ENCODE measurements at regions not wholly inside any gene's neighbourhood (a gene's known extent, or its start where the extent isn't known, plus 50 kb on each side); places are given as distances from the start of the nearest gene placed in this dataset.
"Not testable (repeated sequence)": the region's sequence is repeated elsewhere in the genome, so short reads cannot be mapped to it uniquely, and the experiment has no call there.

GRCh38 chr22:47328550-47329243 lies 566.2 kb downstream of the TBC1D22A start:
- DNase-seq = peak; percentile 56

GRCh38 chr22:47327241-47327640 lies 564.8 kb downstream of the TBC1D22A start:
- DNase-seq = no peak

GRCh38 chr22:47325249-47325648 lies 562.8 kb downstream of the TBC1D22A start:
- DNase-seq = no peak

DNA sequence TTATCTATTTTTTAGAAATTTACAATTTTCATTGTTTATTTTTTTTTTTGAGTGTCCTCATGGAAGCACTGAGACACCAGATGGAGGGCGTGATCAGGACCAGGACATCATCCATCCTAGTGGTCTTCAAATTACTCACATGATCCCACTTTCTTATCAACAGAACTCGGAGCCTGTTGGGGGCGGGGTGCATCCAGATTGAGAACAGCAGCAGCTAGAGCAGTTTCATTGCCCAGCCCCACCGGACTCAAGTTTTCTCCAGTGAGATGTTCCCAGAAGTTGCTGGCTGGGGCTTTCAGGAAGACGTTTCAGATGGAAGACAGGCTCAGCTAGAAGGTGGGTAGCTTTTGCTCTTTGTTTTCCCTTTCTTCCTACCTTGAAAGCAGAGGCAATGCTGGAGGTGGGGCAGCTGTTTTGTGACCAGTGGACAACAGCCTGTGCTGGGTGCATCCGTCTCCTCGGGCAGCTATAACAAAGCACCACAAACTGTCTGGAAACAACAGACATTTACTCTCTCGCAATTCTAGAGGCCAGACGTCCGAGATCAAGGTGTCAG lies 562.1 kb downstream of the TBC1D22A start:
- no peak for DNase-seq

DNA sequence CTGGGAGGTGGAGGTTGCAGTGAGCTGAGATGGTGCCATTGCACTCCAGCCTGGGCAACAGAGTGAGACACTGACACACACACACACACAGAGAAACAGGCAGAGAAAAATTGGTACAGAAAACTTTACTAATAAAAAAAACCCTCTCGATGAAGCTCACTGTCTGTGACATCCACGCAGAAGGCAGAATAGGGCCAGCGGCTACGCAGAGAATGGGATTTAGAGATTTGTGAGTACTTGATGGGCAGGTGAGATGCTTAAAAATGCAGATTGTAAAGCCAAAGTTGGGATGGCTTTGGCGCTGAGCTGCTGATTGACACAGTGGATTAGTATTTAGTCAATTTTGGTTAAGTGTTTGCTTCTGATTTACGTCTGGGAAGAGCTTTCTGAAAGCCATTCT lies 561.1 kb downstream of the TBC1D22A start:
- no peak for DNase-seq

DNA sequence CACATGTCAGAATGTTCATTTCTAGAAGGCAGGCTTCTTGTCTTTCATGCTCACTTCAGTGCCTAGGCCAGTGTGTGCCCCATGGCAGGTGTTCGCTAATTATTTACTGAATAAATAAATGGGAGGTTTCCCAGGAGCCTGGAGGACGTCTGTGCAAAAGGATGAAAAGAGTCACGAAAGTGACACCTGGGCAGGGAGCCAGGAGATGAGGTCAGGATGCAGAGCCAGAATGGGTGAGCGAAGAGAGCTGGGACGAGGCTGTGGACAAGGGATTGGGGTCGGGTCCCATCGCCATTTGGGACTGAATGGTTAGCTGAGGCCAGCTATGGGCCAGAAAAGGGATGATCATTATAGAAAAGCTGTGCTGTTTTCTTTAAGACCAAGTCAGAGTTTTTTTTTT lies 560.4 kb downstream of the TBC1D22A start:
- DNase-seq = no peak

- DNase-seq = no peak
Observed at GRCh38 chr22:47320560-47320959, 558.1 kb downstream of the TBC1D22A start.

- no peak for DNase-seq
Observed at GRCh38 chr22:47318041-47318737, 555.7 kb downstream of the TBC1D22A start.

DNA sequence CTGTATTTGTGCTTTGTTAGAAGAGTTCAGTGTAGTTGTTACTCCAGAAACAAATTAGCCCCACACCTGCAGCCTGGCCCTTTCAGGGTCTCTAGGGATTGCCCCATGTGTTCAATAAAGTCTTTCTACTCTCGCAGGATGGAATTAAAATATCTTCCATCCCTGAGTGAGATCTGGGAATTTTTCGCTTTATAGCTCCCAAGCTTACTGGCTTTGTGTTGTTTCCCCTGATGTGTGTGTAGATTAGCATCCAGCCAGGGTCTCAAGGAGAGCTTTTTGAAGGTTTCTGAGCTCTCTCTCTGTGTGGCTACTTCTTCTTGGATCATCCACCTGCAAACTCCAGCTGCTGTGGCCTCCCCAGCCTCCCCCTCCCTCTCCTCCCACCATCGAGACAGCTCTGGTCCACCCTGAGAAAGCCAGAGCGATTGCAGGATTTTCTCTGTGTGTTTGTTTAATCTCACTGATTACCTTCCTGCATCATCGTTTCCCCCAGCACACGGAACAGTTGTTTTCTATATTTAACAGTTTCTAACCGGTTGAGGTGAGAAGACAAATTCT lies 553.5 kb downstream of the TBC1D22A start:
- no peak for DNase-seq

DNA sequence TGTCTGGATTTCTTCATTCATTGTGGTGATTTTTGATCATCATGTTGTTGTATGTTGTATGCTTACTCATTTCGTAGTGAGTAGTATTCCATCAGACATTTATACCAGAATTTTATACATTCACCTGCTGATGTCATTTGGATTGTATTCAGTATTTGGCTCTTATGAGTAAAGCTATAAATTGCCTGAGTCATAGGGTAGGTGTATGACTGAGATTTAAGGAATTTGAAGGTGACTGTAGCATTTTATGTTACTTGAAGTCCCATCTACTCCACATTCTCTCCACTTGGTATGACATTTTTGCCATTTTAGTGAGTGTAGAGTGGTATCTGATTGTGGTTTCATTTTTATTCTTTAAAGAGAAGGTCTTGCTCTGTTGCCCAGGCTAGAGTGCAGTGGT lies 548.2 kb downstream of the TBC1D22A start:
- DNase-seq = no peak

DNA sequence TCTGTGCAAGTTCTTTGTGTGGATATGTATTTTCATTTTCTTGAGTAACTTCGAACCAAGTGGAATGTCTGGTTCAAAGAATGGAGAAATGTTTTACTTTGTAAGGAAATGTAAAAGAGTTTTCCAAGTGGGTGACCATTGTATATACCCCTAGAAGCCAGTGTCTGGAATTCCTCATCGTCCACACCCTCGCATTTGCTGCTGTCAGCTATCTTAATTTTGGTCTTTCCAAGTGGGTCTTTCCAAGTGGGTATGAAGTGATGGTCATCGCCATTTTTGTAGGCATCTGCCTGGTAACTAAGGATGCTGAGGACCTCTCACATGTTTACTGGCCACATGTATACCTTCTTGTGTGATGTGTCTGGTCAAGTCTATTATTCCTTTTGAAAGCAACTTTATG lies 547.5 kb downstream of the TBC1D22A start:
- DNase-seq = no peak

- no peak for DNase-seq
Observed at GRCh38 chr22:47309476-47309875, 547.0 kb downstream of the TBC1D22A start.

GRCh38 chr22:47308886-47309285 lies 546.4 kb downstream of the TBC1D22A start:
- no peak for DNase-seq

DNA sequence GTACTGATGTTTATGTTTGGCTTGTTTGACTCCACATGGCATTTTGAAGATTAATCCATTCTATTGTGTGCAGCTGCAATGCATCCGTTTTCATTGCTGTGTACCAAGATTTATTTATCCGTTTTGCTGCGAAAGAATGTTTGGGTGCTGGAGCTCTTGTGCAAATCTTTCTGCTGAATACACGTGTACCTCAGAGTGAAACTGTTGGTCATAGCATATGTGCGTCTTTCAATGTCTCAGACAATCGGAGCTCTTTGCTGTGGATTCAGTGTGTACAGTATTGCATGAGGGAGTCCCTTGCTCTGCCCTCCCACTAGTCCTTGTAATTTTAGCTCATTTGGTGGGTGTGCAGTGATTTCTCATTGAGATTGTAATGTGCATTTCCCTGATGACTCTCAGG lies 545.4 kb downstream of the TBC1D22A start:
- DNase-seq = no peak

GRCh38 chr22:47307326-47307725 lies 544.9 kb downstream of the TBC1D22A start:
- no peak for DNase-seq

- DNase-seq = no peak
Observed at GRCh38 chr22:47304854-47305253, 542.4 kb downstream of the TBC1D22A start.

GRCh38 chr22:47304191-47304831 lies 541.9 kb downstream of the TBC1D22A start:
- no peak for DNase-seq

DNA sequence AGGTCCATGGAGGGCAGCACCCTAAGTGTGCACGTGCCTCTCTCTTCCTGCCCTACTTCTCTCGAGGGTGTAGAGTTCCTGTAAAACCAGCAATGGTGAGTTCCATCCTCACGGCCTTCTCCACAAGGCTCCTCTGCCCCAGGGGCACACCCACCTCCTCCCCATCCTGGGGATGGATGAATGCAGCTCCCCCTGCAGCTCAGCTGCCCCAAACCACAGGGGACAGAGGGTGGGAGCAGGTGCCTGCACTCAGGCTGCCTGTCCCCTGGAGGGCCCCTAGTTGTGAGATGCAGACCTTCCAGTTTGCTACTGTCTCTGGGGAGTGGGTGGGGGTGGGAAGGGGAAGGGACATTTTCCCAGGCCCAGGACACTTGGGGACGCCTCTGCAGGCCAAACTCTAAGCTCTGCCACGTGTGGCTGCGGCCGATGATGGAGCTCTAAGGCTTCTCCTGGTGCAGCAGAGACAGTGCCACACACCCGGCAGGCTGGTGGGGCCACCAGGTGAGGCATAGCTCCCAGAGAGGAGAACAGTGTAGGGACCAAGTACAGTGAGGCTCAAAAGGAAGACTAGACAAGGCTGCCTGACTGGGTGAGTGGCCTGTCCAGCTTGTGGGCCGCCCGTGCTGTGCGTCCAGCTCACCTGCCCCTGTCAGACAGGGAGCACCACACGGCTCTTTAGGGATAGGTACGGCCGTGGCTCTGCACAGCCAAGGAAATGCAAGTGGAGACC lies 540.9 kb downstream of the TBC1D22A start:
- no peak for DNase-seq

GRCh38 chr22:47302587-47302986 lies 540.1 kb downstream of the TBC1D22A start:
- not testable (repeated sequence) for DNase-seq

GRCh38 chr22:47301820-47302475 lies 539.5 kb downstream of the TBC1D22A start:
- no peak for DNase-seq

DNA sequence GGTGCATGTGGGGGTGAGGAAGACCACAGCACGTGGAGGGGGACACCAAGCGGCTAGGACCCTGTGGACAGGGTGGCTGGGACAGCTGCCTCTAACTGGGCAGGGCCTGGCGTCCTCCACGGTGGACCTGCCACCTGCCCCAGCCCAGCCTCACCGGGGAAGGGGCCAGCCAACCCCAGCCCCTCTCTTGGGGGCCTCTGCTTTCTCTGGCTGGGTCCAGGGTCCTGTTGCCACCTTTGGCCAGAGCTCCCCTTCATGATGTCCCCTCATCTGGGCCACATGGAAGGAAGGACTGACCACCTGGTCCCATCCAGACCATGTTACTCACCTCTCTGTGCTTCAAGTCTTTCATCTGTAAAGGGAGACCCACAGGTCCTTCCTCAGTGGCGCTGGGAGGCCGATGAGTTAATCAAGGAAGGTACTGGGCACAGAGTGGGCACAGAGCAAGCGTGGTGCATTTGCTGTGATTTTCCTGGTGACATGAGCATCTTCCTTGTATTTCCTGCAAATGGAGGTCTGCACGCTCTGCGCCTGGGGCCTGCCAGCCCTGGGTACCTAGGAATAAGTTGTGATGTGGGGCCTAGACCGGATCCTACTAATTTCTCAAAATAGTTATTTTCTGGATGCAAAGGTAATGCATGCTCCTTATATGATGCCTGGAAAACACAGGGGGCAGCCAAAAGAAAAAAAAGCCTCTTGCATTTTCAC lies 538.4 kb downstream of the TBC1D22A start:
- DNase-seq = no peak

Data from amniotic stem cell (primary cell).